Endothelial cell (in vitro differentiated cells): ENCODE measurements at regions not wholly inside any gene's neighbourhood (a gene's known extent, or its start where the extent isn't known, plus 50 kb on each side); places are given as distances from the start of the nearest gene placed in this dataset.
"Not testable (repeated sequence)": the region's sequence is repeated elsewhere in the genome, so short reads cannot be mapped to it uniquely, and the experiment has no call there.

ENCODE experiments used
- DNase-seq: peaks from one replicate; pipeline ENCODE4 v3.0.0; 2021; ENCODE audit warnings: low spot score
- H3K27ac Mint-ChIP-seq: one replicate; pipeline ENCODE4 v1.8.0; 2021; ENCODE audit warnings: mixed read lengths, inconsistent platforms; ENCODE audit not compliant: unreplicated experiment
- H3K27me3 Mint-ChIP-seq: one replicate; pipeline ENCODE4 v1.8.0; 2021; ENCODE audit warnings: mild to moderate bottlenecking, moderate library complexity, mixed read lengths, inconsistent platforms; ENCODE audit not compliant: unreplicated experiment
- H3K36me3 Mint-ChIP-seq: one replicate; pipeline ENCODE4 v1.8.0; 2021; ENCODE audit warnings: mild to moderate bottlenecking, low read depth, mixed read lengths, inconsistent platforms; ENCODE audit not compliant: unreplicated experiment
- H3K4me1 Mint-ChIP-seq: one replicate; pipeline ENCODE4 v1.8.0; 2021; ENCODE audit warnings: mild to moderate bottlenecking, mixed read lengths, inconsistent platforms; ENCODE audit not compliant: unreplicated experiment
- H3K4me3 Mint-ChIP-seq: one replicate; pipeline ENCODE4 v1.8.0; 2021; ENCODE audit warnings: mild to moderate bottlenecking, mixed read lengths, inconsistent platforms; ENCODE audit not compliant: unreplicated experiment
- H3K9me3 Mint-ChIP-seq: one replicate; pipeline ENCODE4 v1.8.0; 2021; ENCODE audit warnings: mixed read lengths, inconsistent platforms; ENCODE audit not compliant: unreplicated experiment
- TF ChIP-seq, protein P1 (sequence below): fragments of 200-600 bp; sonication (generic); IDR thresholded peaks from one replicate; pipeline ENCODE4 v1.5.0; 2021; ENCODE audit warnings: antibody characterized with exemption; ENCODE audit not compliant: unreplicated experiment

GRCh38 chr4:116546759-116547158 is 538.6 kb downstream of the TRAM1L1 start:
- no peak for DNase-seq
- no peaks in the 10 kb centered on the region for H3K27me3 Mint-ChIP-seq

DNA sequence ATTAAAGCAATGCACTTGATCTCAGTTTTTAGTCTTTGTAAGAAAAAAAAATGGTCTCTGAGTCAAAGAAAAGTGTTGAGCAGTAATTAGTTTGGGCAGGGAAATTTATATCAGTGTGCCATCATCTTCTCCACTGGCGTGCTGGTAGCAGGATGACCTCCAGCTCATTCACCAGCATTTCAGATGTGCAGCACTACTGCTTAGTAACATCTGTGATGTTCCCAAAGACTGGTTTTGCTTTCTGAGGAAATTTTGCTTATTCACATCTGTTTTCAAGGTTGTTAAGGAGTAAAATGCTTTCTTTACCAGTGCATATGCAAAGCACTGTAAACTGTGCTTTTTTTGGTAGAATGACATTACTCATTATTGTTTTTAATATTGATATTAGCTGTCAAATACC is 540.4 kb downstream of the TRAM1L1 start:
- H3K9me3 Mint-ChIP-seq, result no peaks in the 10 kb centered on the region
- H3K4me3 Mint-ChIP-seq, result no peak overlapping the region
- no peak overlapping the region for H3K27ac Mint-ChIP-seq
- H3K27me3 Mint-ChIP-seq, result no peaks in the 10 kb centered on the region
- DNase-seq, result no peak
- no peaks in the 10 kb centered on the region for H3K4me1 Mint-ChIP-seq
- TF ChIP-seq, protein P1, sequence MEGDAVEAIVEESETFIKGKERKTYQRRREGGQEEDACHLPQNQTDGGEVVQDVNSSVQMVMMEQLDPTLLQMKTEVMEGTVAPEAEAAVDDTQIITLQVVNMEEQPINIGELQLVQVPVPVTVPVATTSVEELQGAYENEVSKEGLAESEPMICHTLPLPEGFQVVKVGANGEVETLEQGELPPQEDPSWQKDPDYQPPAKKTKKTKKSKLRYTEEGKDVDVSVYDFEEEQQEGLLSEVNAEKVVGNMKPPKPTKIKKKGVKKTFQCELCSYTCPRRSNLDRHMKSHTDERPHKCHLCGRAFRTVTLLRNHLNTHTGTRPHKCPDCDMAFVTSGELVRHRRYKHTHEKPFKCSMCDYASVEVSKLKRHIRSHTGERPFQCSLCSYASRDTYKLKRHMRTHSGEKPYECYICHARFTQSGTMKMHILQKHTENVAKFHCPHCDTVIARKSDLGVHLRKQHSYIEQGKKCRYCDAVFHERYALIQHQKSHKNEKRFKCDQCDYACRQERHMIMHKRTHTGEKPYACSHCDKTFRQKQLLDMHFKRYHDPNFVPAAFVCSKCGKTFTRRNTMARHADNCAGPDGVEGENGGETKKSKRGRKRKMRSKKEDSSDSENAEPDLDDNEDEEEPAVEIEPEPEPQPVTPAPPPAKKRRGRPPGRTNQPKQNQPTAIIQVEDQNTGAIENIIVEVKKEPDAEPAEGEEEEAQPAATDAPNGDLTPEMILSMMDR, result no peak
- H3K36me3 Mint-ChIP-seq, result no peaks in the 10 kb centered on the region

More at GRCh38 chr4:116546759-116547158, 538.6 kb downstream of the TRAM1L1 start:
- TF ChIP-seq, protein P1, result no peak
- Mint-ChIP-seq H3K27ac (no peak overlapping the region), H3K4me3 (no peak overlapping the region), H3K36me3 (no peaks in the 10 kb centered on the region), H3K9me3 (no peaks in the 10 kb centered on the region), H3K4me1 (peaks cover 2% of the 10 kb centered on the region)

GRCh38 chr4:116539744-116540143 is 545.6 kb downstream of the TRAM1L1 start:
- H3K9me3 Mint-ChIP-seq, result no peaks in the 10 kb centered on the region
- DNase-seq, result no peak
- TF ChIP-seq, protein P1, result no peak
- no peak overlapping the region for H3K4me3 Mint-ChIP-seq
- H3K27ac Mint-ChIP-seq, result no peak overlapping the region
- H3K4me1 Mint-ChIP-seq, result no peaks in the 10 kb centered on the region
- no peaks in the 10 kb centered on the region for H3K27me3 Mint-ChIP-seq
- H3K36me3 Mint-ChIP-seq, result no peaks in the 10 kb centered on the region

DNA sequence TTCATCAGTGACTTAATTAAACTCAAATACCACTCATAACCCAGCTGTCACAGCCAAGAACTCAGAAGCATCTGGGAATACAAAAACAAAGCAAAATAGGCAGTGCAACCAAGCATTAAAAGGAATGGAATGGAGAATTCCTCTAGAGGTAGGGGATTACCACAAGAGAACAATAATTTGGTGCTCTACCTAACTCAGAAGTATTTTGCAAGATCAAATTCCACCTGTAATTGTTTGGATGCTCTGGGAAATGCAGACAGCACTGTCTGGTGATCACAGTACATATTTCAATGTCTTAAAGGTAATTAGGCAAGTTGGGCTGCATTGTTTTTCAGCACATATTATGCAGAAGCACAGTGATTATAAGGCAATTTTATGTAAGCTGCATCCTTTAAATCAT is 547.5 kb downstream of the TRAM1L1 start:
- Mint-ChIP-seq H3K27me3 (no peaks in the 10 kb centered on the region), H3K36me3 (no peaks in the 10 kb centered on the region), H3K4me3 (no peak overlapping the region), H3K4me1 (peaks cover 5% of the 10 kb centered on the region), H3K27ac (no peak overlapping the region), H3K9me3 (no peaks in the 10 kb centered on the region)
- no peak for DNase-seq
- TF ChIP-seq, protein P1, result no peak

DNA sequence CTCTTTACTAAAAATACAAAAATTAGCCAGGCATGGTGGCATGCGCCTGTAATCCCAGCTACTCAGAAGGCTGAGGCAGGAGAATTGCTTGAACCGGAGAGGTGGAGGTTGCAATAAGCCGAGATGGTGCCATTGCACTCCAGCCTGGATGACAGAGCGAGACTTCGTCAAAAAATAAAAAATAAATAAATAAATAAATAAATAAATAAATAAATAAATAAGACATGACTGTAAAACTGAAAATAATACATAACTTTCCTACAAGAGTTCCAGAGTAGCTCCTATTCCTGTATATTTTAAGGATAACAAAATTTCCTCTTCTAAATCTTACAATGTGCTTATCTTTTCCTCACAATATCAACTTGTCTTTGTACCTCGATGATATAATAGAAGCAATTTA is 549.4 kb downstream of the TRAM1L1 start:
- H3K36me3 Mint-ChIP-seq, DNase-seq, H3K27me3 Mint-ChIP-seq, H3K4me3 Mint-ChIP-seq, H3K9me3 Mint-ChIP-seq, H3K27ac Mint-ChIP-seq: not testable (repeated sequence)
- H3K4me1 Mint-ChIP-seq, result peaks cover 17% of the 10 kb centered on the region

- TF ChIP-seq, protein P1, result no peak
- Mint-ChIP-seq H3K36me3 (no peaks in the 10 kb centered on the region), H3K4me3 (no peak overlapping the region), H3K27me3 (peaks cover 2% of the 10 kb centered on the region), H3K4me1 (peaks cover 36% of the 10 kb centered on the region), H3K9me3 (no peaks in the 10 kb centered on the region), H3K27ac (peak overlapping the region; percentile 93)
- peak; percentile 43 for DNase-seq
These were observed 553.5 kb downstream of the TRAM1L1 start for GRCh38 chr4:116531870-116532269.
